PFSK-1 (cell line): ENCODE measurements at regions not wholly inside any gene's neighbourhood (a gene's known extent, or its start where the extent isn't known, plus 50 kb on each side); places are given as distances from the start of the nearest gene placed in this dataset.

Experiments used
- FOXP2 ChIP-seq: optimal IDR thresholded peaks from 2 replicates; pipeline ENCODE3; 2011; ENCODE audit warnings: borderline replicate concordance, control low read depth, inconsistent platforms; ENCODE audit not compliant: insufficient read depth; ENCODE audit errors: extremely low read length, extremely low read depth
- POLR2AphosphoS5 ChIP-seq: IDR thresholded peaks from 2 replicates; pipeline ENCODE4 v1.6.1; 2012; ENCODE audit warnings: low read depth, mild to moderate bottlenecking, control low read depth, low read length, moderate library complexity
- REST ChIP-seq, 2 experiments: IDR thresholded peaks; 2 replicates each; pipeline versions ENCODE4 v1.6.1 to v1.8.0; 2011 to 2012; ENCODE audit warnings: low read depth in 2 of 2, low read length in 2 of 2, control low read depth in 1 of 2, inconsistent platforms in 1 of 2, mild to moderate bottlenecking in 1 of 2, moderate library complexity in 1 of 2; ENCODE audit not compliant: insufficient read depth in 1 of 2
- SIN3A ChIP-seq: IDR thresholded peaks from 2 replicates; pipeline ENCODE4 v1.6.1; 2012; ENCODE audit warnings: mild to moderate bottlenecking, low read length, moderate library complexity, borderline replicate concordance; ENCODE audit not compliant: insufficient read depth
- TAF1 ChIP-seq: IDR thresholded peaks from 2 replicates; pipeline ENCODE4 v1.6.1; 2012; ENCODE audit warnings: low read length, control low read depth, borderline replicate concordance; ENCODE audit not compliant: insufficient read depth

- no peak for TF ChIP-seq FOXP2
- no peak for TF ChIP-seq TAF1
- TF ChIP-seq REST (IDR thresholded peaks at IDR 0.05; ENCODE audit: insufficient read depth in 1 of 2, low read depth in 2 of 2, low read length in 2 of 2) = no peak
- no peak for TF ChIP-seq POLR2AphosphoS5
- no peak for TF ChIP-seq SIN3A
These were observed 60.6 kb upstream of the STX18 start for GRCh38 chr4:4602468-4602867.

DNA sequence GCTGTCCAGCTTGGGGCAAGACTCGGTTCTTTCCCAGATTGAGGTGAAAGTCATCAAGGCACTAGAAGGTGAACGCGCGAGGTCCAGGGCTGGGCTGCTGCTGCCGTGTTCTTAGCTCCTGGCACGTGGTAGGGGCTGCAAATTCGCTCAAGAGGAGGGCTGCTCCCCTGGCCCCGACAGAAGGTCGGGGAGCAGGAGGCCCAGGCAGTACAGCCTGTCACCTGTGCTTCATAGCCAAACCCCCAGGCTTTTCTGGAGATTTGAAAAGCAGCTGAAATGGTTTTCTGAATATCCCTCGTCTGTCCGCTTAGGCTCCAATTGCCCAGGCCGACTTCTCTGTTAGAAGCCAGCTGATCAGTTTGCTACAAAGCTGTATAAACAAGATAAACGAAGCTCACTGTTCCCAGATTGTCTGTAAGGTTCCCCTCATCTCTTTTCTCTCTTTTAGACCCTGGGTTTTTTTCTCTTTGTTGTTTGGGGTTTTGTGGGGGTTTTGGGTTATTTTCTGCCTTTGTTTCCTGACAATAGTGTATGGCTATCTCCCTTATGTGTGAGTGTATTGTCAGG is 60.0 kb upstream of the STX18 start:
- TF ChIP-seq TAF1 = no peak
- no peak for TF ChIP-seq SIN3A
- no peak for TF ChIP-seq POLR2AphosphoS5
- no peak for TF ChIP-seq FOXP2
- no peak for TF ChIP-seq REST (IDR thresholded peaks at IDR 0.05; ENCODE audit: insufficient read depth in 1 of 2, low read depth in 2 of 2, low read length in 2 of 2)

DNA sequence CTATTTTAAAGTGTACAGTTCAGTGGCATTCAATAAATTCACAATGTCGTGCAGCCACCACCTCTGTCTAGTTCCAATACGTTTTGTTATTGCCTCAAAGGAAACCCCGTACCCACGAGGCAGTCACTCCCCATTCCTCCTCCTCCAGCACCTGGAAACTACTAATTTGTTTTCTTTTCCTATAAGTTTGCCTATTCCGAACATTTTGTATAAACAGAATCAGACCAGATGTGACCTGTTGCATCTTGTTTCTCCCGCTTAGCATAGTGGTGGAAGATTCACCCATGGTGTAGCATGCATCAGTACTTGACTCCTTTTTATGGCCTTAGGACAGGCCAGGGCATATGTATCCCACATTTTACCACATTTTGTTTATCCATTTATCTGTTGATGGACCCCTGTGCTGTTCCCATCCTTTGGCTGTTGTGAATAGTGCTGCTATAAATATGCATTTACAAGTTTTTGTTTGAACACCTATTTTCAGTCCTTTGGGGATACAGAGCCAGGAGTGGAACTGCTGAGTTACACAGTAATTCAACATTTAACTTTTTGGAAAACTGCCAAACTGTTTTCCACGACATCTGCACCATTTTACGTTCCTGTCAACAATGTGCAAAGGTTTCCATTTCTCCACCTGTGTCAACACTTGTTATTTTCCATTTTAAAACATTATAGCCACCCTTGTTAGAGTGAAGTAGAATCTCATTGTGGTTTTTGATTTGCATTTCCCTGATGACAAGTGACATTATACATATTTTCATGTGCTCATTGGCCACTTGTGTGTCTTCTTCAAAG is 57.8 kb upstream of the STX18 start:
- TF ChIP-seq POLR2AphosphoS5 (no peak), FOXP2 (no peak)

GRCh38 chr4:4598851-4599411 is 57.1 kb upstream of the STX18 start:
- no peak for TF ChIP-seq TAF1
- no peak for TF ChIP-seq FOXP2
- no peak for TF ChIP-seq REST (IDR thresholded peaks at IDR 0.05; ENCODE audit: insufficient read depth in 1 of 2, low read depth in 2 of 2, low read length in 2 of 2)
- TF ChIP-seq SIN3A = no peak
- no peak for TF ChIP-seq POLR2AphosphoS5

DNA sequence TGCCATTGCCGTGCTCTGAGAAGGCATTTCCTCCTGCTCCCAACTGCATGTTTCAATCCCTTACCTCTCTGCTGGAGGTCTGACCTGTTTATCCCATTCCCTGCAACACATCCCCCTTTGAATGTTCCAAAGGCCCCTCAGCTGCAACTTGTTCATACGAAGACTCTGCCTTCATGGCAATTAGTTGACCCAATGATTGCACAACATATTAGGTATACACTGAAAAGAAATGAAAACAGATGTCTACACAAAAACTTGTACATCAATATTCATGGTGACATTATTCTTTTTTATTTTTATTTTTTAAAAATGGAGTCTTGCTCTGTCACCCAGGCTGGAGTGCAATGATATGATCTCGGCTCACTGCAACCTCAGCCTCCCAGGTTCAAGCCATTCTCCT is 54.9 kb upstream of the STX18 start:
- TF ChIP-seq TAF1 = no peak
- no peak for TF ChIP-seq FOXP2
- TF ChIP-seq POLR2AphosphoS5 = no peak
- no peak for TF ChIP-seq REST (IDR thresholded peaks at IDR 0.05; ENCODE audit: insufficient read depth in 1 of 2, low read depth in 2 of 2, low read length in 2 of 2)
- TF ChIP-seq SIN3A = no peak
